Panc1 (cell line): ENCODE measurements at regions not wholly inside any gene's neighbourhood (a gene's known extent, or its start where the extent isn't known, plus 50 kb on each side); places are given as distances from the start of the nearest gene placed in this dataset.

ENCODE experiments used
- ATAC-seq: fragments of 200-7000 bp; cut with Tn5 transposase; 2 replicates; pipeline ENCODE4 v1.9.1; 2020; ENCODE audit warnings: mild to moderate bottlenecking, moderate library complexity
- BruUV-seq: library from RNA; stranded (reverse); fragments of 400-500 nt; replicated peaks from 2 replicates; lab custom pipeline; 2021; lab: Mats Ljungman, UMichigan
- CTCF ChIA-PET: fragments of 300-600 bp; sonication (Branson Sonifier 250); formaldehyde crosslinking; loops from one replicate; lab custom pipeline; 2022; ENCODE audit warnings: antibody characterized with exemption; lab: Charles Lee
- POLR2A ChIA-PET: fragments of 300-600 bp; sonication (Branson Sonifier 250); formaldehyde crosslinking; loops from one replicate; lab custom pipeline; 2022; ENCODE audit warnings: antibody characterized with exemption; lab: Charles Lee
- DNase-seq: peaks from one replicate; pipeline ENCODE4 v3.0.0-alpha.2; 2010; ENCODE audit warnings: low read depth, low spot score
- H3K27ac ChIP-seq: 2 replicates; pipeline ENCODE4 v1.5.1; 2011; ENCODE audit warnings: mild to moderate bottlenecking, low read length, inconsistent platforms
- H3K27me3 ChIP-seq: fragments of 200-500 bp; sonication (Bioruptor generic); 2 replicates; pipeline ENCODE4 v1.6.0; 2014; ENCODE audit warnings: low read length, inconsistent platforms; ENCODE audit not compliant: control insufficient read depth, insufficient read depth
- H3K36me3 ChIP-seq: fragments of 200-500 bp; sonication (Bioruptor generic); 2 replicates; pipeline ENCODE4 v1.5.1; 2014; ENCODE audit warnings: inconsistent platforms, mild to moderate bottlenecking, low read length, moderate library complexity; ENCODE audit not compliant: control insufficient read depth, insufficient read depth
- H3K4me1 ChIP-seq: 2 replicates; pipeline ENCODE4 v1.5.1; 2011; ENCODE audit warnings: inconsistent platforms, mild to moderate bottlenecking, low read length, moderate library complexity; ENCODE audit not compliant: control insufficient read depth, insufficient read depth
- H3K4me3 ChIP-seq, 2 experiments: 2 replicates each; pipeline ENCODE4 v1.5.1; 2011 to 2012; ENCODE audit warnings: low read depth in 2 of 2, low read length in 2 of 2, mild to moderate bottlenecking in 2 of 2, inconsistent platforms in 1 of 2, moderate library complexity in 1 of 2
- H3K9me3 ChIP-seq: fragments of 200-500 bp; sonication (Bioruptor generic); 2 replicates; pipeline ENCODE4 v1.5.1; 2014; ENCODE audit warnings: low read depth, mild to moderate bottlenecking, inconsistent platforms, low read length, moderate library complexity; ENCODE audit not compliant: control insufficient read depth, insufficient read depth
- POLR2AphosphoS5 ChIP-seq: IDR thresholded peaks from 2 replicates; pipeline ENCODE4 v1.6.1; 2012; ENCODE audit warnings: mild to moderate bottlenecking, low read depth, low read length, moderate library complexity
- SIN3A ChIP-seq: IDR thresholded peaks from 2 replicates; pipeline ENCODE4 v1.6.1; 2012; ENCODE audit warnings: low read depth, mild to moderate bottlenecking, low read length, moderate library complexity, borderline replicate concordance; ENCODE audit not compliant: insufficient read depth
- TCF7L2 ChIP-seq: IDR thresholded peaks from 2 replicates; pipeline ENCODE4 v1.6.1; 2011; ENCODE audit warnings: mild to moderate bottlenecking, low read depth, low read length, inconsistent platforms
- in situ Hi-C: cut with HindIII; loops from 2 replicates; pipeline ENCODE4 v1.10.0; 2016; ENCODE audit warnings: low sequenced_read_pairs, low pct_unique_long_range_greater_than_20kb
- intact Hi-C: fragments of 100-400 bp; cut with micrococcal nuclease; formaldehyde crosslinking; loops from one replicate; pipeline ENCODE4 v1.10.0; 2022; ENCODE audit not compliant: unreplicated experiment
- TF ChIP-seq, protein P1 (sequence below): fragments of 450-650 bp; IDR thresholded peaks from 2 replicates; pipeline ENCODE4 v1.5.1; 2017; ENCODE audit warnings: mild to moderate bottlenecking
- TF ChIP-seq, protein P2 (sequence below), 2 experiments: IDR thresholded peaks; 2 replicates each; pipeline ENCODE4 v1.6.1; 2011 to 2012; ENCODE audit warnings: low read depth in 2 of 2, control low read depth in 1 of 2, low read length in 1 of 2, mild to moderate bottlenecking in 1 of 2, moderate library complexity in 1 of 2; ENCODE audit not compliant: insufficient read depth in 1 of 2

DNA sequence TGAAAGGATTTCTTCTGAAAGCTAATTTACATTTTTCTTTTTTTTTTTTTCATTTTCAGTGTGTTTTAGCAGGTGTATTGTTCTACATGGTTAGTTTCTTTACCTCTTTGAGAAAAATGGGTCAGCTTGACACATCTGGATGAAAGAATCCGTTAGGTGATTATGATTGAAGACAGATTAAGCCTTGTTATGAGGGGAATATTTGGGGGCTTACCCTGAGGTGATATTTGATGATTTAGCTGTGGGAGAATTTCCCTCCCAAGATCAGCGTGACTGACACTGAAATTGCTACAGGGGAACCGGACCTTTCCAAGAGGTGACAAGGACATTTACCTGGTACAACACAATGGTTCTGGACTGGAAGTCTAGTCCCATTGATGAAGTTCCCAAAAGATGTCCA, 147.5 kb downstream of the NFKBIZ start:
- DNase-seq (no peak), ATAC-seq (no peak)
- ChIA-PET POLR2A (no interaction called here), CTCF (no interaction called here)
- TF ChIP-seq SIN3A, result no peak
- no peaks in the 10 kb centered on the region for H3K36me3 ChIP-seq
- in situ Hi-C loops (no loop called here), intact Hi-C loops (no loop called here)
- no peak overlapping the region for H3K4me3 ChIP-seq
- no peaks in the 10 kb centered on the region for H3K9me3 ChIP-seq
- no TSS peak for BruUV-seq
- H3K27ac ChIP-seq, result no peak overlapping the region
- no peaks in the 10 kb centered on the region for H3K27me3 ChIP-seq
- H3K4me1 ChIP-seq, result no peaks in the 10 kb centered on the region

DNA sequence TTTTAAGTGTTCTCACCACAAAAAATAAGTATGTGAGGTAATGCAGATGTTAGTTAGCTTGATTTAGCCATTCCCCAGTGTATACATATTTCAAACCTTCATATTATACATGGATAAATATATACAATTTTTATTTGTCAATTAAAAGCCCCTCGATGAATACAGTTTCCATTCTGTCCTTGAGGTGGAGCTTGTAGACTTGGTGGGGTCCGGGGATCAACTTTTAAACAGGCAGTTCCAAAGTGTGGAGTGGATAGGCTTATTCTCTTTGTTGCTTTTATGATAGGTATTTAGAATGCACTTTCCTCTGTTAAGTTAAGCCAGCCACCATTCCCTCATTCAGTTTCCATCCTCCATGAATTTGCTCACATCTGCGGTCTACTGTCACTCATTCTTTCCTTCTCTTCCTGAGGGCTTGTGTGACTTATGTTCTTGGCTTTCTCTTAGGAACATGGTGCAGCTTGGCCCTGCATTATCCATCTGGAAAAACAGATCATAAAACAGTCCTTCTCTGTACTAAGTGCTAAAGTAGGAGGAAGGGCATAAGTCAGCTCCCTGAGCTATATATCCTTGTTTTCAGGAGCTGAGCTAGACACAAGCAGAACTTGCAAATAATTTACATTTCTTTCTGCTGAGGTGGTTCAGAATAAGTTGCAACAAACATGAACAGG, 149.1 kb downstream of the NFKBIZ start:
- TF ChIP-seq SIN3A, result no peak
- TF ChIP-seq, protein P1, sequence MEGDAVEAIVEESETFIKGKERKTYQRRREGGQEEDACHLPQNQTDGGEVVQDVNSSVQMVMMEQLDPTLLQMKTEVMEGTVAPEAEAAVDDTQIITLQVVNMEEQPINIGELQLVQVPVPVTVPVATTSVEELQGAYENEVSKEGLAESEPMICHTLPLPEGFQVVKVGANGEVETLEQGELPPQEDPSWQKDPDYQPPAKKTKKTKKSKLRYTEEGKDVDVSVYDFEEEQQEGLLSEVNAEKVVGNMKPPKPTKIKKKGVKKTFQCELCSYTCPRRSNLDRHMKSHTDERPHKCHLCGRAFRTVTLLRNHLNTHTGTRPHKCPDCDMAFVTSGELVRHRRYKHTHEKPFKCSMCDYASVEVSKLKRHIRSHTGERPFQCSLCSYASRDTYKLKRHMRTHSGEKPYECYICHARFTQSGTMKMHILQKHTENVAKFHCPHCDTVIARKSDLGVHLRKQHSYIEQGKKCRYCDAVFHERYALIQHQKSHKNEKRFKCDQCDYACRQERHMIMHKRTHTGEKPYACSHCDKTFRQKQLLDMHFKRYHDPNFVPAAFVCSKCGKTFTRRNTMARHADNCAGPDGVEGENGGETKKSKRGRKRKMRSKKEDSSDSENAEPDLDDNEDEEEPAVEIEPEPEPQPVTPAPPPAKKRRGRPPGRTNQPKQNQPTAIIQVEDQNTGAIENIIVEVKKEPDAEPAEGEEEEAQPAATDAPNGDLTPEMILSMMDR, result peak; percentile 17
- H3K9me3 ChIP-seq, result no peaks in the 10 kb centered on the region
- no peak overlapping the region for H3K4me3 ChIP-seq
- CTCF ChIA-PET, result no interaction called here
- DNase-seq, result no peak
- ATAC-seq, result no peak
- POLR2A ChIA-PET, result no interaction called here
- in situ Hi-C loops (no loop called here), intact Hi-C loops (no loop called here)
- no peaks in the 10 kb centered on the region for H3K4me1 ChIP-seq
- H3K36me3 ChIP-seq, result no peaks in the 10 kb centered on the region
- H3K27ac ChIP-seq, result no peak overlapping the region
- no TSS peak for BruUV-seq
- H3K27me3 ChIP-seq, result no peaks in the 10 kb centered on the region

DNA sequence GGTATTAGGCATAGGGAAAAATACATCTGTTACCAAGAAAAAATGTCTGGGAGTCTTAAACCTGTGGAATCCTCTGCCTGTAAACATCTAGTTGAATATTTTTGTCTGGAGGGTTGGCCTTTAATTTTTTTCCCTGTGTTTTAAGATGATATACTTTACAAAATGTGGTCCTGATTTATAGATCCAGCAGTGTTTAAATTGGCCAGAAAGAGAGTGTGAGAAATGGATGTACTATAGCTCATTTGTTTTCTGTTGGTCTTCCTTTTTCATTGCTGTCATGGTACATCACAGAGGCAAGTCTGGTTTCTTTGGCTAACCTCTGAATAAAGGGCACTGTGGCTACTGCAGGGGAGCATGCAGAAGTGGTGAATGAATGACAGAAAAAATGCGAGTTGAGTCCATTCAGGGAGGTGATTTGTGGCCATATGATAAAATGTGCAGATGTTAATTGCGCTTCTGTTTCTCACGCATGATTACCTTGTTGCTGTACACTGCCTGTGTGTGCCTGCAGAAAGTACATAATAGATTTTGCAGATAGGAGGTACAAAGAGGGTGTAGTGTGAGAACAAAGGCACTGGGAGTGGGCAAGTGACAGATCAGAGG, 150.0 kb downstream of the NFKBIZ start:
- in situ Hi-C loops (no loop called here), intact Hi-C loops (no loop called here)
- no peaks in the 10 kb centered on the region for H3K36me3 ChIP-seq
- H3K27me3 ChIP-seq, result no peaks in the 10 kb centered on the region
- DNase-seq, result no peak
- no peak for ATAC-seq
- no peaks in the 10 kb centered on the region for H3K9me3 ChIP-seq
- TF ChIP-seq POLR2AphosphoS5, result no peak
- no peak overlapping the region for H3K4me3 ChIP-seq
- BruUV-seq, result no TSS peak
- H3K4me1 ChIP-seq, result no peaks in the 10 kb centered on the region
- CTCF ChIA-PET, result no interaction called here
- POLR2A ChIA-PET, result no interaction called here
- H3K27ac ChIP-seq, result no peak overlapping the region

DNA sequence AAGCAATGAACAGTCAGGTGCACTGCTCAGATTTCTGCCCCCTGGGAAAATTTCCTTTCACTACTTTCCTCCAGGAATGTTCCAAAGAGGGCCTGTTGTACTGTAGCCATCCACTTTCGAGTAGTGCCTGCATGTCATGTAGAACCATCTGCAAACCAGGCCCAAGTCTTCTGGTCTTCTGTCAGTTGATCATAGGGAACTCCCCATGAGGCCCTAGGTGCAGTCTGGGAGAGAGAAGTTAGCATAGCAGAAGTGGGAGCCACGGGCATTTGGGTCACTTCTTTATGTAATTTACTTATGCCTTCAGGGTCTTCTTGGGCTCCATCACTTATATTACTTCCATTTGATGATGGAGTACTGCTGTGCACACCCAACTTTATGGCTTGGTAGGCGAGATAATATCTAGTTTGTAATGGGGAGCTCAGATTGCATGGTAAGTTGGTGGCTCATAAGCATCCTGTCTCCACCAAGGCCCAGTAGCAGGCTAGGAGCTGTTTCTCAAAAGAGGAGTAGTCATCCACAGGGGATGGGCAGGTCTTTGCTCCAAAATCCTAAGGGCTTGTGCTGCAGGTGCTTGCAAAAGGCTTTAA, 151.4 kb downstream of the NFKBIZ start:
- TF ChIP-seq, protein P1, result no peak
- no peak for TF ChIP-seq TCF7L2
- TF ChIP-seq, protein P2, sequence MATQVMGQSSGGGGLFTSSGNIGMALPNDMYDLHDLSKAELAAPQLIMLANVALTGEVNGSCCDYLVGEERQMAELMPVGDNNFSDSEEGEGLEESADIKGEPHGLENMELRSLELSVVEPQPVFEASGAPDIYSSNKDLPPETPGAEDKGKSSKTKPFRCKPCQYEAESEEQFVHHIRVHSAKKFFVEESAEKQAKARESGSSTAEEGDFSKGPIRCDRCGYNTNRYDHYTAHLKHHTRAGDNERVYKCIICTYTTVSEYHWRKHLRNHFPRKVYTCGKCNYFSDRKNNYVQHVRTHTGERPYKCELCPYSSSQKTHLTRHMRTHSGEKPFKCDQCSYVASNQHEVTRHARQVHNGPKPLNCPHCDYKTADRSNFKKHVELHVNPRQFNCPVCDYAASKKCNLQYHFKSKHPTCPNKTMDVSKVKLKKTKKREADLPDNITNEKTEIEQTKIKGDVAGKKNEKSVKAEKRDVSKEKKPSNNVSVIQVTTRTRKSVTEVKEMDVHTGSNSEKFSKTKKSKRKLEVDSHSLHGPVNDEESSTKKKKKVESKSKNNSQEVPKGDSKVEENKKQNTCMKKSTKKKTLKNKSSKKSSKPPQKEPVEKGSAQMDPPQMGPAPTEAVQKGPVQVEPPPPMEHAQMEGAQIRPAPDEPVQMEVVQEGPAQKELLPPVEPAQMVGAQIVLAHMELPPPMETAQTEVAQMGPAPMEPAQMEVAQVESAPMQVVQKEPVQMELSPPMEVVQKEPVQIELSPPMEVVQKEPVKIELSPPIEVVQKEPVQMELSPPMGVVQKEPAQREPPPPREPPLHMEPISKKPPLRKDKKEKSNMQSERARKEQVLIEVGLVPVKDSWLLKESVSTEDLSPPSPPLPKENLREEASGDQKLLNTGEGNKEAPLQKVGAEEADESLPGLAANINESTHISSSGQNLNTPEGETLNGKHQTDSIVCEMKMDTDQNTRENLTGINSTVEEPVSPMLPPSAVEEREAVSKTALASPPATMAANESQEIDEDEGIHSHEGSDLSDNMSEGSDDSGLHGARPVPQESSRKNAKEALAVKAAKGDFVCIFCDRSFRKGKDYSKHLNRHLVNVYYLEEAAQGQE (IDR thresholded peaks at IDR 0.05; ENCODE audit: insufficient read depth in 1 of 2, low read depth in 2 of 2, low read length in 1 of 2), result no peak
- TF ChIP-seq SIN3A, result no peak
- TF ChIP-seq POLR2AphosphoS5, result no peak

More for the DNA sequence above, 151.4 kb downstream of the NFKBIZ start:
- no peak overlapping the region for H3K27ac ChIP-seq
- DNase-seq (no peak), ATAC-seq (no peak)
- no peaks in the 10 kb centered on the region for H3K9me3 ChIP-seq
- CTCF ChIA-PET, result no interaction called here
- POLR2A ChIA-PET, result no interaction called here
- no peaks in the 10 kb centered on the region for H3K27me3 ChIP-seq
- in situ Hi-C loops, result no loop called here
- no peak overlapping the region for H3K4me3 ChIP-seq
- H3K36me3 ChIP-seq, result no peaks in the 10 kb centered on the region
- no peaks in the 10 kb centered on the region for H3K4me1 ChIP-seq
- intact Hi-C loops, result no loop called here
- no TSS peak for BruUV-seq
